ENCODE measurements at regions not wholly inside any gene's neighbourhood (a gene's known extent, or its start where the extent isn't known, plus 50 kb on each side); places are given as distances from the start of the nearest gene placed in this dataset.
"Not testable (repeated sequence)": the region's sequence is repeated elsewhere in the genome, so short reads cannot be mapped to it uniquely, and the experiment has no call there.

DNA sequence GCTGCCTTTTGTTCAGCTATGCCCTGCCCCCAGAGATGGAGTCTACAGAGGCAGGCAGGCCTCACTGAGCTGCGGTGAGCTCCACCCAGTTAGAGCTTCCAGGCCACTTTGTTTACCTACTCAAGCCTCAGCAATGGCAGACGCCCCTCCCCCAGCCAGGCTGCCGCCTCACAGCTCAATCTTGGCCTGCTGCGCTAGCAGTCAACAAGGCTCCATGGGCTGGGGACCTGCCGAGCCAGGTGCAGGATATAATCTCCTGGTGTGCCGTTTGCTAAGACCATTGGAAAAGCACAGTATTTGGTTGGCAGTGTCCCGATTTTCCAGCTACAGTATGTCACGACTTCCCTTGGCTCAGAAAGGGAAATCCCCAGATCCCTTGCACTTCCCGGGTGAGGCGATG is 862.0 kb downstream of the GRID1 start:
- POLR2A ChIA-PET, CTCF ChIA-PET: not testable (repeated sequence)

- CTCF ChIA-PET = no interaction called here
- POLR2A ChIA-PET = no interaction called here
Measured at GRCh38 chr10:85508159-85508558, 858.4 kb downstream of the GRID1 start.

DNA sequence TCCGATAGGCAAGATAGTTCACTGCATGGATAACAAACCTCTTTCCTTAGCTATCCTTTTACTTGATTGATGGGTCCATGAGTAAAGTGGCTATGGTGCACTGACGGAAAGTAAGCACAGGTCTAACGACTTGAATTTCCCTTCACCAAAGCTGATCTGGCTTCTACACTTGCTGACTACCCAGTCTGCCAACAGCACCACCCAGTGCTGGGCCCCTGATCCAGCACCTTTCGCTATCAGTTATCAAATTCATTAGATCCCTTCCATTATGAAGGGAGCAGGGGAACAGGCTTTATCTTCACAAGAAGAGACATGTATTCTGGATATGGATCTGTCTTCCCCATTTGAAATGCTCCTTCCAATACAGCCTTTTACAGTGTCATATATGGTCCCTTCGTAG is 855.9 kb downstream of the GRID1 start:
- POLR2A ChIA-PET = no interaction called here
- CTCF ChIA-PET = no interaction called here

- CTCF ChIA-PET = no interaction called here
- POLR2A ChIA-PET = interaction anchor here (0.6 kb wide), 1 partner anchor 1009 kb away, joined by 6 read pairs; no protein-coding TSS in a partner anchor
Measured at GRCh38 chr10:85513436-85513835, 853.2 kb downstream of the GRID1 start.

DNA sequence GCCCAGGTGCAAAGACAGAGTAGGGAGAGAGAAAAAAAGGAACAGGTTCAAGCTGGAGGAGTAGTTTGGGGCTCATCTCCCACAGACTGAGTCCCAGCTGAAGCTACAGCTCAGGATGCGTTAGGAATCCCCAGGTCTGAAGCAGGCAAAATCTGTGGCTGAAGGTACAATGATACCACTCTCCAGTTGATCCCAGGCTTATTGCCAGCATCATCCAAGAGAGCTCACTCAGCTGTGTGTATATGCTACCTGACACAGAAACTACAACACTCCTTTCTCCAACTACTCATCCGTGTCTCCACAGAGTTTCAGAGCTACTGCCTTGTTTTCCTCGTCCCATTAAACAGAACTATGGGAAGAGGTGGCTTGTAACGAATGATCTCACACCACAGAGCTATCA is 851.3 kb downstream of the GRID1 start:
- CTCF ChIA-PET = no interaction called here
- POLR2A ChIA-PET = no interaction called here

DNA sequence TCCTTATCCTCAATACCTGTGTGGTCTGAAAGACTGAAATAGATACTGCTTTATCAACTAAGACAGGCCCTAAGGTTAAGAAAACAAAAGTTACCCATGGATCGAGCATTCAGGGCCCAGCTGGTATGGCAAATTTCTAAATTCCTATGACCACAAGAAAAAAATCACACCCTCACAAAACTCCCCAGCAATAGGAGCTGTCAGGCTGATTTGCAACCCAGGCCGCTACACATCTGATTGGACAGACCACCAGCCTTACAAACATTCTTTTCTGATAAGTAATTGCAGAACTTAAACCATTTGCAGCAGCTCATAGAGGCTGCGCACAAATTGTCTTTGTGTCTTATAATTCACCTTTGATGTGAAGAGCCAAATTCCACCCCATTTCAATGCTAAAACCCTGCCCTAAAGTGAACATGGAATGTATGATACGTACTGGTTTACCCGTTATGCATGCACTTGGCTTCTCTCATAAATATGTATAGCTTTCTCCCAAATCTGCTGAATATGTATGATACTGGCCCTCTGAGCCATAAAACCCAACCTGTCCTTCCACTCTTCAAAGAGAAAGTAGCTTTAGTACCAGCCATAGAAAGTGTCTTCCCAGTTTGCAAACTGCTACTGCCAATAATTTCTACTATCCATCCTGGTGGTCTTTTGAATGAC is 842.5 kb downstream of the GRID1 start:
- POLR2A ChIA-PET = no interaction called here

DNA sequence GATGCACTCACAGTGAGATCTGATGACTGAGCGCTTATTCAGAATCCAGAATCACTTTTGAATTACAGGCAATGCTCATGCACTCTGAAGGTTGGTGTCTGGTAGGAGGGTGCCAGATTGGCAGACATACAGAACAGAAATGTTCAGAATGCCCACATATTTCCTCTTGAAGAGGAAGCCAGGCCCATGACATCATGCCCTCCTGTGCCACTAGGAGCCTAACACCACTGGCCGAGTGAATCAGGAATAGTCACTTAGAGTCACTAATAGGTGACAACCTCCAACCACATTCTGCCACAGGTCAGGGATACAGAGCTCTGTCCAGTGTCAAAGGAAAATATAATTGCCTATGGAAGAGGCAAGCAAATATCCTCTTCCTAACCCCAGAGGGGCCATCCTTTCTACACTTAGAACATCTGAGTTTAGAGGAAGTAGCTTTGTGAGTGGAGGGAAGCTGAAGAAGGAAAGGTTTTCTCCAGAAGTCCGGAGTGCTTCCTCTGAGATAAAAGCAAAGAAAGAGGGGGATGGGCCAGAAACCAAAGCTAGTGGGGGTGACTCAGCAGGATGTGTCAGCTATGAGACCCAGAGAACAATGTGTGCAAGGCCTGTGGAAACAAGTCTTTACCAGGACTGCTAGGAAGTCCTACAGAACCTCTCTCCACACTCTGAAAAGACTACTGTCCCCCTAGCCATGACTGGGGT is 838.8 kb downstream of the GRID1 start:
- CTCF ChIA-PET = no interaction called here
- POLR2A ChIA-PET = no interaction called here

More for the DNA sequence above, 842.5 kb downstream of the GRID1 start:
- CTCF ChIA-PET = no interaction called here

DNA sequence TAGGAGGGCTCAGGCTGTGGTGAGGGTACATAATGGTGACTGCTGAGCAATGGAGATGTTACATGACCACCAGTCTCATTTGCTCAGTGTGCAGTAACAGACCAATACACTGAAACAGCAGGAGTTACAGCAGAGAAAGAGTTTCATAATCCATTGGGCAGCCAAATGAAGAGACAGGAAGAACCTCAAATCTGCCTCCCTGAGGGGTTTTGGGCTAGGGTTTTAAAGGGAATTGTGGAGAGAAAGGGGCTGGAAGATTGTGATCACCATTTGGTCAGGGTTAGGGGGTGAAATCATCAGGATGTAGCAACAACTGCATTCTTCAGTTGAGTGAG is 838.3 kb downstream of the GRID1 start:
- CTCF ChIA-PET = no interaction called here
- POLR2A ChIA-PET = no interaction called here

DNA sequence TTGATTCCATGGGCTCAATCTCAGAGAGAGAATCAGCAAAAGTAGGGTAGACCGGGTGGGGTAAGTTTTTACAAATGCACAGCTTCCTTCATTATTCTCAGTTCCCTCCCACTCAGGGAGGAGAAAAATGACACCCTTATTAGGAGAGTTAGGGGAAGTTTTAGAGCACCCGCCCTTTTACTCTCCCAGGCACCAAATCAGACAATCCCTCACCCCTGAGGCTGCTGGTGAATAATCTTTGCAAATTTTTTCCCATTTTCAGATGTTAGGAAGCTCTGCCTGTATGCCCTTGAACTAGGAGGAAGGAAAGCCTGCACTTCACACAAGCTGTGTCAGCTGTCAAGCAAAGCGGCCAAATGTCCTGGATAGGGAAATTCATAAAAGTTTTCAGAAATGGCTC is 834.9 kb downstream of the GRID1 start:
- ChIA-PET POLR2A (no interaction called here), CTCF (no interaction called here)

DNA sequence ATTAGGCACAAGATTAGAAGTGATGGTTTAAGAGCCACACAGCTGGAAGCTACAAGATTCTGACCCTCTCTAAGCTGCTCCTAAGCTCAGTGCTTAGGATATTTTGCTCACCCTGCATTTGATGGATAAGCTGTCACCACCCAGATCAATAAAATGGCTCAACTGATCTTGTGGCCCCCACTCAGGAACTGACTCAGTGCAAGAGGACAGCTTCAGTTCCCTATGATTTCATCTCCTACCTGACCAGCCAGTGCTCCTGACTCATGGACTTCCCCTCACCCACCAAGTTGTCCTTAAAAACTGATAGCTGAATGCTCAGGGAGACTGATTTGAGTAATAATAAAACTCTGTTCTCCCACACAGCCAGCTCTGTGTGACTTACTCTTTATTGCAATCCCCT is 833.8 kb downstream of the GRID1 start:
- POLR2A ChIA-PET = no interaction called here
- CTCF ChIA-PET = no interaction called here

GRCh38 chr10:85535926-85536325 is 830.7 kb downstream of the GRID1 start:
- CTCF ChIA-PET = no interaction called here
- POLR2A ChIA-PET = no interaction called here

- CTCF ChIA-PET = no interaction called here
- POLR2A ChIA-PET = no interaction called here
Measured at GRCh38 chr10:85537561-85537960, 829.0 kb downstream of the GRID1 start.

DNA sequence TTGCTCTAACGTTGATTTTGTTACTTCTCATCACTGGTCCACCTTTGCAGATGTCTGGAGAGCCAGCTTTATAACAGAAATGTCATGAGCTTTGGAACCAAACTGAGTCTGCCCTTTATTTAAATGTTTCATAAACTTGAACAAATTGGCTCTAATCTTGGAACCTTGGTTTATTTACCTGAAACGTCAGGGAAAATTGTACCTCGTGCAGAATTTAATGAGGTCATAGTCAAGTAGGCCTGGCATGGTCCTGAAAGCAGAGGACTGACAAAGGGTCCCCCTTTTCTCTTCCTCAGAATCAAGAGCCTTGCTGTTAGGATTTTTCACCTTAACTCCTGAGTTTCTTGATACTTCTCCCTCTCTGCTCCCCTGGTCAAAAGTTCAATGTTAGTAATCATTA is 828.0 kb downstream of the GRID1 start:
- ChIA-PET CTCF (no interaction called here), POLR2A (no interaction called here)

DNA sequence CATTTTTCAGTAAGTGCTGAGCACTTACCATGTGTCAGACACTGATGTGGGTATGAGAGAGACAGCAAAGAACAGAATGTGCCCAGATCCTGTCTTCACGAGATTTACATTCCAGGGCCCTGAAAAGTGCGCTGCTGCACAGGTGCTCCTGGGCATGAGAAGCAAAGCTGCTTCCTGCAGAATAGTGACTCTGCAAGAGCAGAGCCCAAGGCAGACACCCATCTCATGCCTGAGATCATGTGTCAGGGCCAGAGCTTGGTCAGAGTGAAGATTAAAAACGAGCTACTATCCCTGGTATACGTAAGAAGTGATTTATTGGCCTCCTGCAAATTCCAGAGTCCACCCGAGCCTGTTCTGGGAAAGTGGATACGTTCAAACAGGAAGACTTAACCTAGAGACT is 824.4 kb downstream of the GRID1 start:
- ChIA-PET POLR2A (no interaction called here), CTCF (no interaction called here)

DNA sequence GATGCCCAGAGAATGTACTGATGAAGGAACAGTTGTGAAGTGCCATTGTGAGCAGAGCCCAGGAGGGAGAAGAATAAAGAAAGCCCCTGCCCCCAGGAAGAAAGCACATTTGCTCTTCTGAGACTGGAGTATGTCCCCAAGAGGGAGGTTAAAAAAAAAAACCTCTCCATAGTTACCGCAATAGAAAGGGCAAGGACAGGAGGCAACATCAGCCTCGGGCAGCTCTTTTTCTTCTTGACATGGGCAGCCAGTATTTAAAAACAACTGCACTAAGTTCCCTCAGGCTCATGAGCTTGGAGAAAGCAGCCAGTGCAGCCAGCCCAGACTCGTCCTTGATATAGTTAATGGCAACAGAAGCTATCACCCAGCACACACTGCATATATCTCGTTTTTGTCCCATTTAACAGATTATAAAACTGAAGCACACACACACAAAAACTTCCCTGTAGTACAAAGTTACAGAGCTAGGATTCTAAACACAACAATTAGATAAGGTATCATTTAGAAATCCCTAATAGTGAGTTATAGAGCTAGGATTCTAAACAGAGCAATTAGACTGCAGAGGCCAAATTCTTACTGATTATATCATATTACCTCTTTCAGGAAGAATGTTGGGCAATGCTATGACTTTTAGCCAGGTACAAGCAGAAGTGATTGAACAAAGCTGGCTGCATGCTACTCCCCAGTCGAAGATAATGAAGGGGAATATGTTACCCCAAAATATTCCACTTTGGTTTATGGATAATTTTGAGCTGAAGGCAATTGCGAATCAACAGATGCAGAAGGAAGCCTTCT is 823.5 kb downstream of the GRID1 start:
- POLR2A ChIA-PET = no interaction called here
- CTCF ChIA-PET = no interaction called here

DNA sequence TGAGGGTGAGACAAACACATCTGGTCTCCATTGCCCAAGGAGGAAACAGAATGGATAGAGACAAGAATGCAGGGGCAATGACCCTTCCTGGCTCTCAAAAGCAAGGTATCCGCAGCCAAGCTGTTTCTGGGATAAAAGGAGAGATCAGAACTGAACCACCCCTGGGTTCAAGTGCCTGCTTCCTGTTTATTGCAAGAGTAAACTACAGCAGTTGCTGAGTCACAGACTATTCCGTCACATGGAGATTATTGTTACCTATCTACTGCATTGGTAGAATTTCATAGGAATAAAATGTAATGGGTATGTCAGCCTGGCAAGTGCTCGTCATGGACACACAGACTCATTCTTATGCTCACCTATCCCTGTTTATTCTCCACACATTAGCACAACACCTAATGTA is 821.6 kb downstream of the GRID1 start:
- ChIA-PET POLR2A (no interaction called here), CTCF (no interaction called here)

GRCh38 chr10:85545874-85546273 is 820.7 kb downstream of the GRID1 start:
- POLR2A ChIA-PET = no interaction called here
- CTCF ChIA-PET = no interaction called here

GRCh38 chr10:85547460-85548023 is 819.1 kb downstream of the GRID1 start:
- CTCF ChIA-PET = no interaction called here
- POLR2A ChIA-PET = no interaction called here

DNA sequence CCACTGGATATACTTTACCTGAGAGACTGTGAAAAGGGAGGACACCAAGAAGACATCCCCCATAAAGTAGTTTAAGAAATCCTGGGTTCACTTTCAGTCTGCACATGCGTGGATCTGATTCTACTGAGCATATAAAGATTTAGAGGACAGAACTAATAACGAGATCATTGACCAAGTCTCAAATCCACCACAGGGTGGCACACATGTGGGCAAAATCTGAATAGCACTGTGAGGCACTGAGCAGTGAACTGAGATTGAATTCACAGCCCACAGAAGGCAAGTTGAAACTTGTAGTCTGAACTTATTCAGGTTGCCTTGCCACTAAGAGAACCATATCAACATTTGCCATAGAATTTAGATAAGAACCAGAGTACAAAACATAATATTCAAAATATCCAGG is 818.6 kb downstream of the GRID1 start:
- CTCF ChIA-PET = no interaction called here
- POLR2A ChIA-PET = no interaction called here
